Stimulated activated CD8-positive, alpha-beta memory T cell treated with anti-CD3 and anti-CD28 coated beads, Interleukin-12 subunit alpha, Interleukin-12 subunit beta, amount 100 ng/mL, for 24 hours (primary cell): ENCODE measurements at regions not wholly inside any gene's neighbourhood (a gene's known extent, or its start where the extent isn't known, plus 50 kb on each side); places are given as distances from the start of the nearest gene placed in this dataset.

Experiments
- DNase-seq: peaks from one replicate; pipeline ENCODE4 v3.0.0-alpha.2; 2020; ENCODE audit errors: extremely low read depth

DNA sequence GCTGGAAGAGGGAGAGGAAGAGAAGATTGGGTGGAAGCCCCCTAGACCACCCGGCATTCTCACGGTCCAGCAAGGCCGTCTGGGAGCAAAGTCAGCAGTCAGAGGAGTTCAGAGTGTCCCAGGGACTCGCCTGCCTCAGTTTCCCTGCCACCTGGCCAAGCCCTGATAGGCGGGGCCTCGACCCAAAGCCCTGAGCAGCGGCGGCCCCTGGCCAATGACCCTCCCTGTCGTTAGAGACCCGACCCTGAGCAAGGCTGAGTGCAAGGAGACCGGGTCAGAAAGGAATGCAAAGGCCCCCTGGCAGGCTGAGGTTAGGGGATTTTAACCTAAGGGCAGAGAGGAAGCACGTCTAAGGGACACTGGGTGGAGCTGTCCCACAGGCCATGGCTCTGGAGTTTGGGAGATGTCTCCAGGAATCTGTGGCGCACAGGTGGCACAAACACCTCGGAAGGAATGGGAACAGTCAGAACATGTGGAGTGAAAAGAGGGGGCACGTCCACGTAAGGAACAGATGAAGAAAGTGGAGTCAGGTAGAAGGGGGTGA lies 196.8 kb upstream of the PDE1C start:
- no peak for DNase-seq

- no peak for DNase-seq
Measured at GRCh38 chr7:32264702-32265284, 194.6 kb upstream of the PDE1C start.

- DNase-seq = no peak
Measured at GRCh38 chr7:32263611-32264010, 193.4 kb upstream of the PDE1C start.

DNA sequence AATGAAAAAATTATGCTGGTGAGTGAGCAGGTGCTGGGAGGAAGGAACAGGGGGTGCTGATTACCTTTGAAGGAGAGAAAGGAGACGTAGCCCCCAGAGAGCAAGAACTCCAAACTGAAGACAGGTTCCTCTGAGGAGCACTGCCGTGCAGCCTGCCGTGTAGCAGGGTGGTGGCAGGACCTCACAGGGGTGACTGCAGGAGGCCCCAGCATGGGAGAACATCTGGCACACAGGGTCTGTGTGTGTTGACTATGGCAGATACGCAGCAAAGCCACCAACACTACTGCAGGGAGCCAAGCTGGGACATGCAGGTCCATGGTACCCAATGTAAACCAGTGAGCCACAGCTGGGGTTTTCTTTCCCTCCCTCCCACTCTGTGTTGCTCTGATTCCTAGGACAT lies 192.1 kb upstream of the PDE1C start:
- no peak for DNase-seq

GRCh38 chr7:32259931-32260596 lies 189.9 kb upstream of the PDE1C start:
- DNase-seq = no peak

DNA sequence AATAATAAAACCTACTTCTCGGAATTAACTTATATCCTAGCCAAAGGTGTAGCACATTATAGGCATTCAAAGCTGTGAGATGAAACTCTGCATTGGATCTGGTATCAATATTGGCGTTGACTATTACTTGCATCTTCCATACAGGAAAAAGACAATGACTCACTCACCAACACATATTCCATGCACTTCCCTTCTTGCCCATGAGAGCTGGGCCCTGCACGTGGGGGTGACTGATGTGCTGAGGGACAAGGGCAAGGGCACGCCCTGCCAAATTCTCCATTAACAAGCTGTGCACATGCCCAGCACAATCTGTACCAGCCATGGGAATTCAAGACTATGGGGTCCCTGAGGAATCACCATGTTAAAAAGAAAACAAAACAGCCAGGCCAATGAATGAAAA lies 188.1 kb upstream of the PDE1C start:
- DNase-seq = no peak

DNA sequence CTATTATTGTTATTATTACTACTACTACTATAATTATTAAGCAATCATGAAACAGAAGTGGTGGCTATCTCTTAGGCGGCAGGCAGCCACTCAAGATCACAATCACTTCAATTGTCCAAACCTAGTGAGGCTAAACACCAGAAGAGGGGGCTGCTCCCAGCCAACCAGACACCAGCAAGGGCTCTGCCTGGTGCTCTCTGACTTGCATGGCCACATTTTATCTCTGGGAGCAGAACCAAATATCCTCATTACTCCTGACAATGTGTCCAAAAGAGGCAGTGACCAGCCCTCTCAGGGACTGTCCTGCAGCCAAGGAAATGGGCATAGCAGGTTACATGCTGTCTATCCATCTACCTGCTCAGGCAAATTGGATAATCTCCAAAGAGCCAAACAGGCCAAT lies 187.4 kb upstream of the PDE1C start:
- DNase-seq = no peak

DNA sequence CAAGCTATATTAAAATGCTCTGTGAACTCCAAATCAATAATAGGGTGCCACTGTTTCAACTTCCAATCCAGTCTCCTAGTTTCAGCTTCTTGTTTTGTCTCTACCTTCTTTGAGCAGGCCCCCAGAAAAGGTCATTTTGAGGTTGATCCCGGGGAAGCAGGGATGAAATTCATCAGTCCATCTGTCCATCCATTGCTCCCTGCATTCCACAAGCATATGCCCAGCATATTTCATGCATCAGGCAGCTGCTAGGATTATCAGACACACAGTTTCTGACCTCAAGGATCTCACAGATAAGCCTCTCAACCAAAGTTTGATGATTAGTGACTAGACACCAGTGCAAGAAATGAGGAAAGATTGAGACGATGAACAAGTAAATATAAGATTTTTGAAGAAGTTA lies 186.6 kb upstream of the PDE1C start:
- DNase-seq = no peak

DNA sequence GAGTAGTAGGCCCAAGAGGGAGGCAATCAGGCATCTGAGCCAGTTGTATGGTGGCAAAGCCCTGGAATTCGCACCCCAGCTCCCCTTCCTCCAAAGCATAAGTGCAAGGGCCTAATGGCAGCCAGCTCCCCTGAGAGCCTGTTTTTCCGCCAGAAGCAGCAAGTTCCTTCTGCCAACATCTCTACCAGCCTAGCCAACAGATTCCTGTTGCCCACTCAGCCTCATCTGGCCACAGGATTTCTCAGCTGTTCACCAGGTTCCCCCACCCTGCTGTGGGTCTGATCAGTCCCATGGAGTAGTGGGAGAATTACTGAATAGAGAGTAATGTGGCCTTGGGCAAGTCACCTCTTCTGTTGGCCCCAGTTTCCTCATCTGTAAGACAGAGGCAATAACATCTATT lies 186.2 kb upstream of the PDE1C start:
- DNase-seq = no peak

- DNase-seq = no peak
Measured at GRCh38 chr7:32255036-32255435, 184.8 kb upstream of the PDE1C start.

- no peak for DNase-seq
Measured at GRCh38 chr7:32253299-32253698, 183.1 kb upstream of the PDE1C start.

- DNase-seq = no peak
Measured at GRCh38 chr7:32251659-32252058, 181.5 kb upstream of the PDE1C start.

GRCh38 chr7:32250471-32251260 lies 180.5 kb upstream of the PDE1C start:
- no peak for DNase-seq

DNA sequence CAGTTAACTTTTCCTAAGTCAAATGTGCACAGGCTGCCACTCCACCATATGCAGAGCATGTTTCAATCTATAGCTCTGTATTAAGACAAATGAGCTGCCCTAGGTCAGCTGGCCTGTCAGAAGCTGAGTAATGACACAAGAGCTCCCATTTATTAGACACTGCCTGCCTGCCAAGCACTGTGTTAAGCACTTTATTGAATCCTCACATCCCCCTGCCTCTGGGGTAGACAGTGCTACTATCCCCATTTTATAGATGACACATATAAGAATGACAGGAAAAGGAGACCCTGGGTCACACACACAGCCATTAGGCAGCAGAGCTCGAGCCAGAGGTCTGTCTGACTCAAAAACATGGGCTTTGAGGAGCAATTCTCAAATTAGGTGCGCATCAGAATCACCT lies 179.8 kb upstream of the PDE1C start:
- DNase-seq = no peak

DNA sequence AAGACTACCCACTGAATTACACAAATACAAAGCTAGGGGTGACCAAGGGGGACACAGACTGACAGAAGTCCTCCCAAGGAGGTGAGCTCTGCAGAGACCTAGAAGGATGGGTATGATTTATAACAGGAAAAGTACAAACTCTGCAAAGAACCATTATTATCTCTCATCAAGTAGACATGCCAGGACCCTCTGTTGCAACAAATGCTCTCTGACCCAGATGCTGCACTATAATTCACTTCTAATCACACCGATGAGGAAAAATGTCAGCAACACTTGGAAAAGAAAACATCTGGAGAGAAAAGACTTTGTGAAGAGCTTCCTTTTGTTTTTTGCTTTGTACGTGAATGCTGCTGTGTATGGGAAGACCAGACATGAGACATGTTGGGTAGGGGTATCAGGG lies 178.3 kb upstream of the PDE1C start:
- no peak for DNase-seq

GRCh38 chr7:32244806-32245345 lies 174.7 kb upstream of the PDE1C start:
- DNase-seq = no peak

DNA sequence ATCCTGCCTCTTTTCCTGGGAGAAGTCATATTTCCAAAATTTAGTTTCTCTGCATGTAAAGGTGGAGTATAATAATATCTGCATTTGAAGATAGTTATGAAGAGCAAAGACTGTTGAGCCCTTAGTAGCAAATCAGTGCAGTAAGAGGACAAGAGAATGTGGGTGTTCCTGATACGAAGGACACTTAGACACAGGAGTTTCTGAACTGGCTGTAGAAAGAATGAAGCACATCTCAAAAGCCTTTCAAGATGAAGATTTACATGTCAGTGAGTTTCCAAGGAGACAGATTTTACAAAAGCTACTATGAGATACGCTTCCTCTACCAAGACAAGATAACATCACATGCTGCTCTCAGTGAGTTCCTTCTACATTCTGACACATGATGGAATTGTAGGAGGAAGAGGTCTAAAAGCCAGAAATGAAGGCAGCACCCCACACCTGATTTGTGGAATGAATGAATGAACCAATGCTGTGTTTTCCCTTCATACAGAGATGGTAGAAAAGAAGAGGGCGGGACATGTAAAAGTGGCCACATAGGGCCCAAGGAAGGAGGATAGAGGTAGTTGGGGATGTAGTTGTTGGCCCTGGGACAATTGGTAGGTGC lies 173.6 kb upstream of the PDE1C start:
- no peak for DNase-seq

DNA sequence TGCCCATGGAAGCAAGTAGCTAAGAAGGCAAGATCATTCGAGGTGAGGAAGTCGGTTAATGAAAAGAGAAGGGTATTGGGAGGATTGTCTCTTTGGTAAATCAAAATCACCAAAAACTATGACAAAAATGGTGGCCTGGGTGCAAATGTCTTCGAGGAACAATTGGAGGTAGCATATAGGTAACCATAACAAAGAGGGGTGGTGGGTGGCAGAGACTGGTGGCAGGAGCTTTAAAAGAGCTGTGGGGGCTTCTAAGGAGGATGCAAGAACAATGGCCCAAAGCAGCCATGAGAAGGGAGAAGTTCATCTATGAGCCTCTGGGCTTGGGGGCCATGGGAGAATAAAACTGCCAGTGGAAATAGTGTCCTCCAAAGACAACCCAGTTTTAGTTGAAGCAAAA lies 172.2 kb upstream of the PDE1C start:
- DNase-seq = no peak

DNA sequence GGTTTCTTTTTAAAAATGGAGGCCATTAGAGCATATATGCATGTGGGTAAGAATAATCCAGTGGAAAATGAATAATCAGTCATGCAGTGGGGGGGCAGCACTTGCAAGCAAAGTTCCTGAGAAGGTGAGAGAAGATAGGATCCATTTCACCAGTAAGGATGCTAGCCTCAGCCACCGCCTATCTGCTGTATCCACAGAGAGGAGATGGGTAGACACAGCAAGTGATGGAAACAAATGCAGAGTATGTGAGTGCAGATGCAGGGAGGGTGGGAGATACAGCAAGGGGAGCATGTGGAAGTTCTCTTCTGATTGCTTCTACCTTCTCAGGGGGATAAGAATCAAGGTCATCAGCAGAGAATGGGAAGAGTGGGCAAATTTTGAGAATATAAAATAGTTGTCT lies 171.4 kb upstream of the PDE1C start:
- no peak for DNase-seq

GRCh38 chr7:32239764-32240163 lies 169.6 kb upstream of the PDE1C start:
- no peak for DNase-seq

- DNase-seq = no peak
Measured at GRCh38 chr7:32228601-32229000, 158.4 kb upstream of the PDE1C start.

DNA sequence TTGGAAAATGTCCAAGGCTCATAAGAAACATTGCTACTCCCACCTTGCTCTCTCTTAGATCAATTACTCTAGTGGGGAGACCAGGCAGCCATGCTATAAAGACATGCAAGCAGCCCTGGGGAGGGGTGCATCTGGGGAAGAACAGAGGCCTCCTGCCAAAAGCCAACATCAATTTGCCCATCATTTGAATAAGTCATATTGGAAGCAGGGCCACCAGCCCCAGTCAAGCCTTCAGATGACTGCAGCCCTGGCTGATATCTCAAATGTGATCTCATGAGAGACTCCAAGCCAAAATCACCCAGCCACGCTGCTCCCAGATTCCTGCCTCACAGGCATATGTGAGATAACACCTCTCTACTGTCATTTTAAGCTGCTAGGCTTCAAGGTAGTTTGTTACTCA lies 157.5 kb upstream of the PDE1C start:
- no peak for DNase-seq
